Keratinocyte (primary cell): ENCODE measurements at regions not wholly inside any gene's neighbourhood (a gene's known extent, or its start where the extent isn't known, plus 50 kb on each side); places are given as distances from the start of the nearest gene placed in this dataset.

Source experiments
- DNase-seq: peaks from one replicate; pipeline ENCODE4 v3.0.0-alpha.2; 2011; ENCODE audit warnings: low read depth, missing footprints, low spot score
- FAIRE-seq: peaks from 2 replicates; lab custom pipeline; 2011; peaks lifted over from hg19 to GRCh38; lab: Jason Lieb, UNC
- H2AFZ ChIP-seq: 2 replicates; pipeline ENCODE4 v1.6.0; 2012; ENCODE audit warnings: low read length, control low read depth, inconsistent platforms; ENCODE audit not compliant: control insufficient read depth
- H3K27ac ChIP-seq: 2 replicates; pipeline ENCODE4 v1.5.1; 2011; ENCODE audit warnings: low read length; ENCODE audit not compliant: control insufficient read depth, insufficient read depth
- H3K27me3 ChIP-seq: 3 replicates; pipeline ENCODE4 v1.6.0; 2011; ENCODE audit warnings: low read length; ENCODE audit not compliant: control insufficient read depth, insufficient read depth; ENCODE audit errors: extremely low read depth
- H3K36me3 ChIP-seq, 2 experiments: 2 replicates in 1 of 2; 3 replicates in 1 of 2; pipeline ENCODE4 v1.5.1; 2011; ENCODE audit warnings: low read length in 2 of 2, mild to moderate bottlenecking in 1 of 2; ENCODE audit not compliant: control insufficient read depth in 2 of 2, insufficient read depth in 2 of 2; ENCODE audit errors: extremely low read depth in 1 of 2
- H3K4me1 ChIP-seq: 3 replicates; pipeline ENCODE4 v1.5.1; 2011; ENCODE audit warnings: low read length; ENCODE audit not compliant: control insufficient read depth, insufficient read depth; ENCODE audit errors: extremely low read depth
- H3K4me2 ChIP-seq: 3 replicates; pipeline ENCODE4 v1.6.0; 2011; ENCODE audit warnings: low read depth, low read length; ENCODE audit not compliant: control insufficient read depth, insufficient read depth; ENCODE audit errors: extremely low read depth
- H3K4me3 ChIP-seq, 3 experiments: fragments of 200-600 bp in 1 of 3; sonication (generic) in 1 of 3; 2 replicates in 2 of 3; 3 replicates in 1 of 3; pipeline ENCODE4 v1.5.1; 2011 to 2016; ENCODE audit warnings: low read length in 3 of 3, mild to moderate bottlenecking in 3 of 3, control low read depth in 2 of 3, inconsistent platforms in 1 of 3, low read depth in 1 of 3, mixed read lengths in 1 of 3, mixed run types in 1 of 3, moderate library complexity in 1 of 3; ENCODE audit not compliant: control insufficient read depth in 2 of 3, insufficient read depth in 2 of 3; ENCODE audit errors: extremely low read depth in 1 of 3
- H3K79me2 ChIP-seq: 2 replicates; pipeline ENCODE4 v1.6.0; 2012; ENCODE audit warnings: low read length; ENCODE audit not compliant: control insufficient read depth, insufficient read depth
- H3K9ac ChIP-seq: 3 replicates; pipeline ENCODE4 v1.6.0; 2011; ENCODE audit warnings: low read length; ENCODE audit not compliant: control insufficient read depth, insufficient read depth; ENCODE audit errors: extremely low read depth
- H3K9me1 ChIP-seq: 3 replicates; pipeline ENCODE4 v1.6.0; 2011; ENCODE audit warnings: low read length; ENCODE audit not compliant: control insufficient read depth, insufficient read depth; ENCODE audit errors: extremely low read depth
- H3K9me3 ChIP-seq: 2 replicates; pipeline ENCODE4 v1.5.1; 2012; ENCODE audit warnings: low read depth, low read length; ENCODE audit not compliant: control insufficient read depth
- H4K20me1 ChIP-seq: 3 replicates; pipeline ENCODE4 v1.6.0; 2011; ENCODE audit warnings: low read length; ENCODE audit not compliant: control insufficient read depth, insufficient read depth; ENCODE audit errors: extremely low read depth
- CTCF ChIP-seq, 3 experiments: IDR thresholded peaks in 1 of 3; conservative IDR thresholded peaks in 1 of 3; optimal IDR thresholded peaks in 1 of 3; 2 replicates in 2 of 3; 3 replicates in 1 of 3; pipeline versions ENCODE3 to v1.5.1; 2011; ENCODE audit warnings: low read length in 3 of 3, mild to moderate bottlenecking in 3 of 3, moderate library complexity in 2 of 3, control low read depth in 1 of 3, inconsistent platforms in 1 of 3; ENCODE audit not compliant: insufficient read depth in 2 of 3; ENCODE audit errors: extremely low read depth in 1 of 3
- EZH2 ChIP-seq: IDR thresholded peaks from one replicate; pipeline ENCODE4 v1.6.1; 2012; ENCODE audit warnings: inconsistent platforms, mild to moderate bottlenecking, low read length, moderate library complexity
- dilution Hi-C: fragments of 300-500 bp; cut with MboI; formaldehyde crosslinking; loops from one replicate; pipeline ENCODE4 v1.7.0; 2020; ENCODE audit warnings: low sequenced_read_pairs; ENCODE audit not compliant: extremely low pct_ligation_motif_present
- small RNA-seq, 3 experiments: library from RNA; depleted of rRNA; stranded (forward); fragments of <200 nt; gene quantifications; one replicate each; pipeline ENCODE3, GENCODE V24; 2012; ENCODE audit warnings: low read depth in 3 of 3, low replicate concordance in 1 of 3; ENCODE audit not compliant: insufficient read length in 3 of 3

- H2AFZ ChIP-seq = no peak overlapping the region
- H3K27ac ChIP-seq = no peak overlapping the region
- H3K9me1 ChIP-seq = no peaks in the 10 kb centered on the region
- dilution Hi-C loops = no loop called here
- no peaks in the 10 kb centered on the region for H3K36me3 ChIP-seq
- no peaks in the 10 kb centered on the region for H3K27me3 ChIP-seq
- TF ChIP-seq EZH2 (no peak), CTCF (optimal IDR thresholded peaks at IDR 0.05 in 1 of 3, IDR thresholded peaks at IDR 0.05 in 1 of 3, conservative IDR thresholded peaks at IDR 0.05 in 1 of 3; ENCODE audit: extremely low read depth in 1 of 3, insufficient read depth in 2 of 3, low read length in 3 of 3) (no peak)
- H4K20me1 ChIP-seq = no peaks in the 10 kb centered on the region
- H3K9ac ChIP-seq = no peak overlapping the region
- DNase-seq = no peak
- H3K4me2 ChIP-seq = no peak overlapping the region
- H3K4me3 ChIP-seq = no peak overlapping the region
- H3K79me2 ChIP-seq = no peaks in the 10 kb centered on the region
- peaks cover 2% of the 10 kb centered on the region for H3K9me3 ChIP-seq
- no peaks in the 10 kb centered on the region for H3K4me1 ChIP-seq
- no peak for FAIRE-seq
Measured at GRCh38 chr10:107215681-107216080, 51.2 kb upstream of the SORCS1 start.

Small RNA genes in the stretch of these regions (small RNA-seq; reads per million reads assigned to genes)
- 0 reads per million in 3 experiments for gene AL390123.1
- 0 to 0.75 (median 0.07) reads per million in 3 experiments for gene RNA5SP326
- 0 reads per million in 3 experiments for gene RNU5B-6P
- 0 reads per million in 3 experiments for gene RNU6-839P
